ENCODE measurements at regions not wholly inside any gene's neighbourhood (a gene's known extent, or its start where the extent isn't known, plus 50 kb on each side); places are given as distances from the start of the nearest gene placed in this dataset.

- H3K4me2 ChIP-seq (replicated peaks; ENCODE audit: low read depth, low read length, poor library complexity, severe bottlenecking): no peak overlapping the region
- no peaks in the 10 kb centered on the region for H3K9me3 Mint-ChIP-seq (ENCODE audit: insufficient read depth)
- H4K20me1 ChIP-seq (ENCODE audit: control insufficient read depth, insufficient read depth, low read length, poor library complexity, severe bottlenecking): no peaks in the 10 kb centered on the region
- H3K9ac ChIP-seq (ENCODE audit: low read length): no peak overlapping the region
- no peak overlapping the region for H2AFZ ChIP-seq (ENCODE audit: insufficient read depth, low read depth, low read length, poor library complexity, severe bottlenecking)
- no peaks in the 10 kb centered on the region for H3K36me3 ChIP-seq (replicated peaks in 1 of 2; ENCODE audit: control extremely low read depth in 1 of 2, control insufficient read depth in 1 of 2, extremely low read depth in 1 of 2, insufficient read depth in 2 of 2, low read length in 1 of 2)
- H3K27ac Mint-ChIP-seq: no peak overlapping the region
- no peaks in the 10 kb centered on the region for H3K4me1 ChIP-seq (ENCODE audit: control insufficient read depth in 2 of 2, insufficient read depth in 2 of 2, low read length in 2 of 2)
- no peak overlapping the region for H3K27ac ChIP-seq (ENCODE audit: low read length in 2 of 2)
- no peaks in the 10 kb centered on the region for H3K9me3 ChIP-seq (ENCODE audit: control extremely low read depth in 1 of 3, control insufficient read depth in 2 of 3, insufficient read depth in 1 of 3, low read length in 2 of 3)
- ATAC-seq (ENCODE audit: low read depth) (no peak), DNase-seq (no peak)
- no peaks in the 10 kb centered on the region for H3K27me3 ChIP-seq (replicated peaks in 1 of 4; ENCODE audit: control extremely low read depth in 1 of 4, control insufficient read depth in 3 of 4, insufficient read depth in 4 of 4, low read length in 3 of 4)
- no peak overlapping the region for H3K4me3 ChIP-seq (ENCODE audit: control extremely low read depth in 1 of 5, extremely low read depth in 1 of 5, insufficient read depth in 1 of 5, low read depth in 2 of 5, low read length in 4 of 5)
- CTCF ChIA-PET: no interaction called here
- H3K4me3 Mint-ChIP-seq: no peak overlapping the region
- H3K27me3 Mint-ChIP-seq: peaks cover 13% of the 10 kb centered on the region
- H3K4me1 Mint-ChIP-seq: no peaks in the 10 kb centered on the region
- 89% methylated on average over 7 of the region's 9 CpGs for WGBS (ENCODE audit: insufficient coverage)
- H3K79me2 ChIP-seq (ENCODE audit: control insufficient read depth, insufficient read depth, low read length): no peaks in the 10 kb centered on the region
- POLR2A ChIA-PET: no interaction called here
- intact Hi-C loops (cut with micrococcal nuclease): no loop called here
- TF ChIP-seq CTCF (IDR thresholded peaks at IDR 0.05): no peak
- no peak for TF ChIP-seq EZH2 (IDR thresholded peaks at IDR 0.05; ENCODE audit: borderline replicate concordance, insufficient read depth, low read depth, low read length, poor library complexity, severe bottlenecking)
Measured at GRCh38 chr15:26049900-26050657, 187.0 kb upstream of the ATP10A start.

DNA sequence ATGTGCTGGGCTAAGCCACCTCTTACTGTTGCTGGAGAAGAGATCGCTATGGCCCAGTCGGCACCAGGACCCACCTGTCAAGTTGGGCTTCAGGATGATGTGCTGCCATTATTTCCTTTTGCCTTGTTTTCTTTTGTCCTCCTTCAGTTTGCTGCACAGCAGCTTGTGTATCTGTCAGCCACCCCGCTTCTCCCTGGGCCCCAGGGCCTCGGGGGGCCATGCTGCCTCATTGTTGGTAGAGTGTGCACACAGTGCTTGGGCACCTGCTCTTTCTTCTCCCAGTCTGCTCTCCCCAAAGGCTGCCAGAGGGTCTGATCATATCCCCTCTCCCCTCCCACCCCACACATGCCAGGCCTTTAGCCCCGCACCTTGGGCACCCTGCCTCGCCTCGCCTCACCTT is 185.5 kb upstream of the ATP10A start:
- no peak overlapping the region for H3K27ac ChIP-seq (ENCODE audit: low read length in 2 of 2)
- H3K4me3 ChIP-seq (ENCODE audit: control extremely low read depth in 1 of 5, extremely low read depth in 1 of 5, insufficient read depth in 1 of 5, low read depth in 2 of 5, low read length in 4 of 5): no peak overlapping the region
- H3K79me2 ChIP-seq (ENCODE audit: control insufficient read depth, insufficient read depth, low read length): no peaks in the 10 kb centered on the region
- H3K4me3 Mint-ChIP-seq: no peak overlapping the region
- H3K36me3 ChIP-seq (replicated peaks in 1 of 2; ENCODE audit: control extremely low read depth in 1 of 2, control insufficient read depth in 1 of 2, extremely low read depth in 1 of 2, insufficient read depth in 2 of 2, low read length in 1 of 2): no peaks in the 10 kb centered on the region
- H3K9me3 Mint-ChIP-seq (ENCODE audit: insufficient read depth): no peaks in the 10 kb centered on the region
- ChIA-PET CTCF (no interaction called here), POLR2A (no interaction called here)
- no peaks in the 10 kb centered on the region for H4K20me1 ChIP-seq (ENCODE audit: control insufficient read depth, insufficient read depth, low read length, poor library complexity, severe bottlenecking)
- H3K27ac Mint-ChIP-seq: no peak overlapping the region
- no peaks in the 10 kb centered on the region for H3K4me1 Mint-ChIP-seq
- intact Hi-C loops (cut with micrococcal nuclease): no loop called here
- WGBS (ENCODE audit: insufficient coverage): 96% methylated on average over 4 of the region's 7 CpGs
- H2AFZ ChIP-seq (ENCODE audit: insufficient read depth, low read depth, low read length, poor library complexity, severe bottlenecking): no peak overlapping the region
- peaks cover 19% of the 10 kb centered on the region for H3K27me3 Mint-ChIP-seq
- ATAC-seq (ENCODE audit: low read depth) (no peak), DNase-seq (no peak)
- no peaks in the 10 kb centered on the region for H3K4me1 ChIP-seq (ENCODE audit: control insufficient read depth in 2 of 2, insufficient read depth in 2 of 2, low read length in 2 of 2)
- peaks cover 0 to 3% (median 0%) of the 10 kb centered on the region in 4 experiments for H3K27me3 ChIP-seq (replicated peaks in 1 of 4; ENCODE audit: control extremely low read depth in 1 of 4, control insufficient read depth in 3 of 4, insufficient read depth in 4 of 4, low read length in 3 of 4)
- H3K9me3 ChIP-seq (ENCODE audit: control extremely low read depth in 1 of 3, control insufficient read depth in 2 of 3, insufficient read depth in 1 of 3, low read length in 2 of 3): no peaks in the 10 kb centered on the region
- TF ChIP-seq CTCF (IDR thresholded peaks at IDR 0.05) (no peak), EZH2 (IDR thresholded peaks at IDR 0.05; ENCODE audit: borderline replicate concordance, insufficient read depth, low read depth, low read length, poor library complexity, severe bottlenecking) (no peak)
- H3K4me2 ChIP-seq (replicated peaks; ENCODE audit: low read depth, low read length, poor library complexity, severe bottlenecking): no peak overlapping the region
- H3K9ac ChIP-seq (ENCODE audit: low read length): no peak overlapping the region
